Activated CD8-positive, alpha-beta T cell treated with anti-CD3 and anti-CD28 coated beads, Interleukin-2, amount 10 ng/mL, durations not matched to agents 7 days and 5 days (primary cell): ENCODE measurements at regions not wholly inside any gene's neighbourhood (a gene's known extent, or its start where the extent isn't known, plus 50 kb on each side); places are given as distances from the start of the nearest gene placed in this dataset.

Source experiments
- ATAC-seq: fragments of 150-1000 bp; cut with Tn5 transposase; one replicate; pipeline ENCODE4 v1.10.0; 2021; ENCODE audit warnings: moderate library complexity
- CTCF ChIA-PET: fragments of 350-600 bp; sonication (Branson Sonifier 250); formaldehyde crosslinking; loops from one replicate; lab custom pipeline; 2021; ENCODE audit warnings: antibody characterized with exemption; lab: Charles Lee
- POLR2A ChIA-PET: fragments of 350-600 bp; sonication (Branson Sonifier 250); formaldehyde crosslinking; loops from one replicate; lab custom pipeline; 2021; ENCODE audit warnings: antibody characterized with exemption; lab: Charles Lee
- DNase-seq: peaks from one replicate; pipeline ENCODE4 v3.0.0-alpha.2; 2020
- H3K27ac Mint-ChIP-seq: one replicate; pipeline ENCODE4 v1.8.0; 2021; ENCODE audit warnings: mild to moderate bottlenecking, mixed read lengths
- H3K27me3 Mint-ChIP-seq: one replicate; pipeline ENCODE4 v1.8.0; 2021; ENCODE audit warnings: low read depth, mixed read lengths
- H3K36me3 Mint-ChIP-seq: one replicate; pipeline ENCODE4 v1.8.0; 2021; ENCODE audit warnings: low read depth, mixed read lengths
- H3K4me1 Mint-ChIP-seq: one replicate; pipeline ENCODE4 v1.8.0; 2021; ENCODE audit warnings: low read depth, mixed read lengths
- H3K4me3 Mint-ChIP-seq: one replicate; pipeline ENCODE4 v1.8.0; 2021; ENCODE audit warnings: mild to moderate bottlenecking, mixed read lengths
- H3K9me3 Mint-ChIP-seq: one replicate; pipeline ENCODE4 v1.8.0; 2022; ENCODE audit warnings: mixed read lengths; ENCODE audit not compliant: insufficient read depth

GRCh38 chr18:76750917-76751890 is 71.2 kb upstream of the ZNF236 start:
- POLR2A ChIA-PET = no interaction called here
- H3K4me1 Mint-ChIP-seq = no peaks in the 10 kb centered on the region
- H3K27ac Mint-ChIP-seq = no peak overlapping the region
- DNase-seq (no peak), ATAC-seq (no peak)
- CTCF ChIA-PET = no interaction called here
- peaks cover 23% of the 10 kb centered on the region for H3K9me3 Mint-ChIP-seq
- no peak overlapping the region for H3K4me3 Mint-ChIP-seq
- H3K36me3 Mint-ChIP-seq = peaks cover 6% of the 10 kb centered on the region
- H3K27me3 Mint-ChIP-seq = peaks cover 8% of the 10 kb centered on the region

GRCh38 chr18:76750269-76750668 is 72.1 kb upstream of the ZNF236 start:
- DNase-seq = no peak
- Mint-ChIP-seq H3K9me3 (peaks cover 23% of the 10 kb centered on the region), H3K4me3 (no peak overlapping the region), H3K36me3 (peaks cover 6% of the 10 kb centered on the region), H3K27ac (no peak overlapping the region), H3K4me1 (no peaks in the 10 kb centered on the region), H3K27me3 (peaks cover 11% of the 10 kb centered on the region)
- ATAC-seq = no peak
- ChIA-PET CTCF (no interaction called here), POLR2A (no interaction called here)

GRCh38 chr18:76747676-76748075 is 74.7 kb upstream of the ZNF236 start:
- peaks cover 23% of the 10 kb centered on the region for H3K9me3 Mint-ChIP-seq
- no peak for DNase-seq
- CTCF ChIA-PET = no interaction called here
- peaks cover 6% of the 10 kb centered on the region for H3K36me3 Mint-ChIP-seq
- H3K27ac Mint-ChIP-seq = no peak overlapping the region
- POLR2A ChIA-PET = no interaction called here
- peaks cover 16% of the 10 kb centered on the region for H3K27me3 Mint-ChIP-seq
- no peak overlapping the region for H3K4me3 Mint-ChIP-seq
- no peaks in the 10 kb centered on the region for H3K4me1 Mint-ChIP-seq
- no peak for ATAC-seq

GRCh38 chr18:76741346-76741745 is 81.0 kb upstream of the ZNF236 start:
- Mint-ChIP-seq H3K36me3 (no peaks in the 10 kb centered on the region), H3K27me3 (peaks cover 32% of the 10 kb centered on the region), H3K4me3 (no peak overlapping the region), H3K9me3 (no peaks in the 10 kb centered on the region), H3K27ac (no peak overlapping the region), H3K4me1 (peaks cover 18% of the 10 kb centered on the region)
- POLR2A ChIA-PET = no interaction called here
- CTCF ChIA-PET = no interaction called here
- no peak for DNase-seq
- no peak for ATAC-seq

- POLR2A ChIA-PET = no interaction called here
Measured at GRCh38 chr18:76736309-76736708, 86.0 kb upstream of the ZNF236 start.

GRCh38 chr18:76730901-76731300 is 91.5 kb upstream of the ZNF236 start:
- H3K4me3 Mint-ChIP-seq = no peak overlapping the region
- no peak for ATAC-seq
- peaks cover 43% of the 10 kb centered on the region for H3K27me3 Mint-ChIP-seq
- CTCF ChIA-PET = interaction anchor here (1.4 kb wide), 1 partner anchor 9 kb away, joined by 5 read pairs; no protein-coding TSS in a partner anchor
- POLR2A ChIA-PET = no interaction called here
- no peak overlapping the region for H3K27ac Mint-ChIP-seq
- peaks cover 5% of the 10 kb centered on the region for H3K4me1 Mint-ChIP-seq
- H3K36me3 Mint-ChIP-seq = no peaks in the 10 kb centered on the region
- DNase-seq = no peak
- no peaks in the 10 kb centered on the region for H3K9me3 Mint-ChIP-seq

More at GRCh38 chr18:76736309-76736708, 86.0 kb upstream of the ZNF236 start:
- CTCF ChIA-PET = no interaction called here
- no peak for DNase-seq
- no peaks in the 10 kb centered on the region for H3K9me3 Mint-ChIP-seq
- H3K4me3 Mint-ChIP-seq = no peak overlapping the region
- H3K27me3 Mint-ChIP-seq = peaks cover 32% of the 10 kb centered on the region
- peaks cover 19% of the 10 kb centered on the region for H3K4me1 Mint-ChIP-seq
- no peak overlapping the region for H3K27ac Mint-ChIP-seq
- no peak for ATAC-seq
- no peaks in the 10 kb centered on the region for H3K36me3 Mint-ChIP-seq

GRCh38 chr18:76727589-76727988 is 94.8 kb upstream of the ZNF236 start:
- ATAC-seq = no peak
- Mint-ChIP-seq H3K4me3 (no peak overlapping the region), H3K4me1 (peaks cover 22% of the 10 kb centered on the region), H3K36me3 (no peaks in the 10 kb centered on the region), H3K9me3 (no peaks in the 10 kb centered on the region), H3K27me3 (peaks cover 59% of the 10 kb centered on the region), H3K27ac (no peak overlapping the region)
- DNase-seq = no peak
- ChIA-PET CTCF (no interaction called here), POLR2A (no interaction called here)

- no peaks in the 10 kb centered on the region for H3K9me3 Mint-ChIP-seq
- peaks cover under 1% of the 10 kb centered on the region for H3K36me3 Mint-ChIP-seq
- H3K27me3 Mint-ChIP-seq = peaks cover 48% of the 10 kb centered on the region
- no peak overlapping the region for H3K27ac Mint-ChIP-seq
- H3K4me1 Mint-ChIP-seq = peaks cover 38% of the 10 kb centered on the region
- DNase-seq (no peak), ATAC-seq (no peak)
- POLR2A ChIA-PET = no interaction called here
- no peak overlapping the region for H3K4me3 Mint-ChIP-seq
- CTCF ChIA-PET = interaction anchor here (0.7 to 1.3 kb wide), 3 partner anchors 16 to 50 kb away, joined by 3 to 6 read pairs (median 3); no protein-coding TSS in a partner anchor
Measured at GRCh38 chr18:76725445-76725844, 96.9 kb upstream of the ZNF236 start.

GRCh38 chr18:76722224-76723061 is 99.9 kb upstream of the ZNF236 start:
- peak overlapping the region; percentile 88 for H3K27ac Mint-ChIP-seq
- H3K4me3 Mint-ChIP-seq = no peak overlapping the region
- no peaks in the 10 kb centered on the region for H3K9me3 Mint-ChIP-seq
- POLR2A ChIA-PET = interaction anchor here (1.2 to 1.4 kb wide), 2 partner anchors 65 to 99 kb away, joined by 6 read pairs; no protein-coding TSS in a partner anchor
- peaks cover 42% of the 10 kb centered on the region for H3K4me1 Mint-ChIP-seq
- CTCF ChIA-PET = interaction anchor here (0.9 to 2.3 kb wide), 5 partner anchors 13 to 348 kb away, joined by 3 to 31 read pairs (median 7); no protein-coding TSS in a partner anchor
- H3K36me3 Mint-ChIP-seq = peaks cover 6% of the 10 kb centered on the region
- peaks cover 32% of the 10 kb centered on the region for H3K27me3 Mint-ChIP-seq
- ATAC-seq (no peak), DNase-seq (no peak)

- H3K27ac Mint-ChIP-seq = peak overlapping the region; percentile 88
- peaks cover 6% of the 10 kb centered on the region for H3K36me3 Mint-ChIP-seq
- peak; percentile 98 for ATAC-seq
- DNase-seq = peak; percentile 94
- peaks cover 42% of the 10 kb centered on the region for H3K4me1 Mint-ChIP-seq
- ChIA-PET POLR2A (interaction anchor here (1.0 to 1.4 kb wide), 3 partner anchors 64 to 279 kb away, joined by 6 read pairs; no protein-coding TSS in a partner anchor), CTCF (interaction anchor here (0.9 to 2.3 kb wide), 12 partner anchors 8 to 347 kb away, joined by 3 to 31 read pairs (median 4); no protein-coding TSS in a partner anchor)
- peak overlapping the region; percentile 59 for H3K4me3 Mint-ChIP-seq
- no peaks in the 10 kb centered on the region for H3K9me3 Mint-ChIP-seq
- H3K27me3 Mint-ChIP-seq = peaks cover 31% of the 10 kb centered on the region
Measured at GRCh38 chr18:76721207-76721996, 101.0 kb upstream of the ZNF236 start.

- Mint-ChIP-seq H3K27ac (peak overlapping the region; percentile 88), H3K27me3 (peaks cover 26% of the 10 kb centered on the region), H3K4me1 (peaks cover 42% of the 10 kb centered on the region), H3K36me3 (peaks cover 6% of the 10 kb centered on the region), H3K4me3 (peak overlapping the region; percentile 60), H3K9me3 (no peaks in the 10 kb centered on the region)
- ChIA-PET POLR2A (no interaction called here), CTCF (interaction anchor here (0.9 to 2.3 kb wide), 7 partner anchors 11 to 324 kb away, joined by 3 to 31 read pairs (median 7); no protein-coding TSS in a partner anchor)
- DNase-seq (peak; percentile 40), ATAC-seq (peak; percentile 1)
Measured at GRCh38 chr18:76720683-76721082, 101.7 kb upstream of the ZNF236 start.
